CD14-positive monocyte (primary cell): ENCODE measurements at regions not wholly inside any gene's neighbourhood (a gene's known extent, or its start where the extent isn't known, plus 50 kb on each side); places are given as distances from the start of the nearest gene placed in this dataset.

Source experiments
- DNase-seq, 3 donors: peaks; one replicate each; pipeline ENCODE4 v3.0.0-alpha.2; 2011 to 2022
- H2AFZ ChIP-seq: 2 replicates; pipeline ENCODE4 v1.6.0; 2012; ENCODE audit warnings: mild to moderate bottlenecking, low read depth, low read length, inconsistent platforms; ENCODE audit not compliant: insufficient read depth, poor library complexity, severe bottlenecking
- H3K27ac ChIP-seq, 2 donors: 1 replicate in 1 of 2; 2 replicates in 1 of 2; pipeline ENCODE4 v1.5.1; 2012 to 2013; ENCODE audit warnings: low read length in 2 of 2, control low read depth in 1 of 2, inconsistent platforms in 1 of 2, low read depth in 1 of 2, mild to moderate bottlenecking in 1 of 2
- H3K27me3 ChIP-seq, 2 donors: one replicate each; pipeline versions ENCODE4 v1.6.0 to v1.6.1; 2011 to 2013; ENCODE audit warnings: low read length in 2 of 2; ENCODE audit not compliant: control insufficient read depth in 2 of 2, insufficient read depth in 2 of 2
- H3K36me3 ChIP-seq, 2 donors: replicated peaks in 1 of 2; 1 replicate in 1 of 2; 2 replicates in 1 of 2; pipeline versions ENCODE4 v1.5.1 to v1.6.1; 2012 to 2013; ENCODE audit warnings: low read length in 2 of 2, control low read depth in 1 of 2, inconsistent platforms in 1 of 2, mild to moderate bottlenecking in 1 of 2; ENCODE audit not compliant: insufficient read depth in 2 of 2, control insufficient read depth in 1 of 2
- H3K4me1 ChIP-seq, 2 donors: 1 replicate in 1 of 2; 2 replicates in 1 of 2; pipeline versions ENCODE4 v1.5.1 to v1.6.1; 2012 to 2013; ENCODE audit warnings: low read length in 2 of 2, control low read depth in 1 of 2, inconsistent platforms in 1 of 2, mild to moderate bottlenecking in 1 of 2, moderate library complexity in 1 of 2; ENCODE audit not compliant: insufficient read depth in 2 of 2, control insufficient read depth in 1 of 2
- H3K4me2 ChIP-seq: replicated peaks from 2 replicates; pipeline ENCODE3; 2012; ENCODE audit warnings: low read length, moderate library complexity, mild to moderate bottlenecking; ENCODE audit not compliant: poor library complexity, severe bottlenecking; ENCODE audit errors: extremely low read depth
- H3K4me3 ChIP-seq, 3 experiments: fragments of 200-600 bp in 1 of 3; sonication (generic) in 1 of 3; replicated peaks in 1 of 3; 1 replicate in 2 of 3; 2 replicates in 1 of 3; pipeline ENCODE4 v1.5.1; 2011 to 2013; ENCODE audit warnings: low read length in 3 of 3, mild to moderate bottlenecking in 3 of 3, control low read depth in 2 of 3, low read depth in 2 of 3, inconsistent platforms in 1 of 3, moderate library complexity in 1 of 3
- H3K79me2 ChIP-seq: 2 replicates; pipeline ENCODE4 v1.6.0; 2012; ENCODE audit warnings: mild to moderate bottlenecking, control low read depth, inconsistent platforms, low read length, moderate library complexity; ENCODE audit not compliant: insufficient read depth
- H3K9ac ChIP-seq: 2 replicates; pipeline ENCODE4 v1.6.0; 2017; ENCODE audit warnings: low read length, mild to moderate bottlenecking; ENCODE audit not compliant: insufficient read depth, poor library complexity, severe bottlenecking
- H3K9me3 ChIP-seq, 2 donors: replicated peaks in 1 of 2; 1 replicate in 1 of 2; 2 replicates in 1 of 2; pipeline versions ENCODE4 v1.5.1 to v1.6.1; 2012 to 2013; ENCODE audit warnings: low read length in 2 of 2, control low read depth in 1 of 2; ENCODE audit not compliant: control insufficient read depth in 1 of 2, insufficient read depth in 1 of 2
- H4K20me1 ChIP-seq: 2 replicates; pipeline ENCODE4 v1.6.0; 2012; ENCODE audit warnings: mild to moderate bottlenecking, low read length, control low read depth, moderate library complexity; ENCODE audit not compliant: insufficient read depth
- H3K27ac Mint-ChIP-seq, 7 donors: one replicate each; pipeline ENCODE4 v1.8.0; 2020; ENCODE audit warnings: mild to moderate bottlenecking in 7 of 7, mixed read lengths in 7 of 7, moderate library complexity in 6 of 7, inconsistent platforms in 2 of 7
- H3K27me3 Mint-ChIP-seq, 3 donors: one replicate each; pipeline ENCODE4 v1.8.0; 2021 to 2022; ENCODE audit warnings: low read depth in 3 of 3, mild to moderate bottlenecking in 3 of 3, mixed read lengths in 3 of 3, moderate library complexity in 3 of 3, inconsistent platforms in 1 of 3
- H3K36me3 Mint-ChIP-seq, 2 donors: one replicate each; pipeline ENCODE4 v1.8.0; 2020; ENCODE audit warnings: mixed read lengths in 2 of 2, inconsistent platforms in 1 of 2, mild to moderate bottlenecking in 1 of 2
- H3K4me1 Mint-ChIP-seq: one replicate; pipeline ENCODE4 v1.8.0; 2020; ENCODE audit warnings: mild to moderate bottlenecking, mixed read lengths
- H3K4me3 Mint-ChIP-seq, 2 donors: one replicate each; pipeline ENCODE4 v1.8.0; 2020; ENCODE audit warnings: mild to moderate bottlenecking in 2 of 2, mixed read lengths in 2 of 2, moderate library complexity in 1 of 2
- H3K9me3 Mint-ChIP-seq, 7 donors: one replicate each; pipeline ENCODE4 v1.8.0; 2020 to 2022; ENCODE audit warnings: mixed read lengths in 7 of 7, mild to moderate bottlenecking in 6 of 7, moderate library complexity in 6 of 7, inconsistent platforms in 2 of 7
- CTCF ChIP-seq: fragments of 200-600 bp; IDR thresholded peaks from one replicate; pipeline ENCODE4 v1.8.0; 2022; ENCODE audit warnings: antibody characterized with exemption, mild to moderate bottlenecking
- WGBS: methylation state at CpG from one replicate; pipeline ENCODE4 v1.1.5; 2013; ENCODE audit warnings: missing lambda C conversion rate; ENCODE audit not compliant: insufficient coverage; 5-methylcytosine and 5-hydroxymethylcytosine counted together
- intact Hi-C, 2 donors: fragments of 100-400 bp; cut with micrococcal nuclease; formaldehyde crosslinking; loops; one replicate each; pipeline versions ENCODE4 v1.15.0 to v1.15.1; 2023

DNA sequence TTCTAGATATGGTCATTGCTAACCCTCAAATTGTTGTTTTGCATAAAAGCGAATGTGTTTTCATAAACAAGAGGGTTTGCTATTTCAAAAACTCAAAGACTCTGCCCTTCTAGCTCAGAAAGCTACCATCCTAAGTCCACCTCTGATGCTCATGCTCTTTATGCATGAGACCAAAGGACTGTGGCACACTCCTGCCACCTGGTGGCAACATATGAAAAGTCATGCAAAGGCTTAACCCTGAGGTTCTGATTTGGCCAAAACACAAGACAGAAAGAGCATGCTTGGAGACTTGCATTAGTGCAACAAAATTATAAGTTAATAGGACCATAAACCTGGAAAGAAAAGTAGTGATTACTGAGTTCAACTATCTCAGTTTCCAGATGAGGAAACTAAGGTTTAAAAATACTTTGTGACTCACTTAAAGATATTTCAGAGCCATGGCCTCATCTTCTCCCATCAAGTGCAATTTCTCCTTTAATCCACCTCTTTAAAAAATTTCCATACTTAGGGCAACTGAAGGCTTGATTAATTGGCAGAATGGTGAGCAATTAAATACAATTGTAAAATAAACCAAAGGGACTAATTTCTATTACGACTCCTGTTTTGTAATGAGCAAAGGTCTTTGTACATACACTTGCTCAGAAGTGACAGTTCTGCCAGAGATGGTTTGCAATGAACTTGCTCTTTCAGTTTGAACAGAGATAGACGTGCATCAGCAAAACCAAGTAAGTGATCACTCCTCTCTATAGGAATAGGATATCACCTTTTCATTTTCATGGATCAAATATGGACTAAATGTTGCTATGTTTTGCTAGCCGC, 110.7 kb upstream of the RAD23B start:
- no peaks in the 10 kb centered on the region for H3K36me3 ChIP-seq
- no peak overlapping the region for H3K4me2 ChIP-seq
- Mint-ChIP-seq H3K4me3 (no peak overlapping the region), H3K27ac (no peak overlapping the region), H3K9me3 (peaks cover 0 to 2% (median 0%) of the 10 kb centered on the region in 7 donors), H3K36me3 (no peaks in the 10 kb centered on the region), H3K27me3 (peaks cover 0 to 1% (median 0%) of the 10 kb centered on the region in 3 donors), H3K4me1 (no peaks in the 10 kb centered on the region)
- no peak overlapping the region for H3K9ac ChIP-seq
- no peaks in the 10 kb centered on the region for H3K27me3 ChIP-seq
- peak; percentile 89 for TF ChIP-seq CTCF
- peak; percentile 35 to 53 (median 42) for DNase-seq
- H3K79me2 ChIP-seq: no peaks in the 10 kb centered on the region
- H3K9me3 ChIP-seq: no peaks in the 10 kb centered on the region
- intact Hi-C loops: loop anchor here (10.0 kb wide), 1 partner anchor 1328 kb away; no protein-coding TSS in a partner anchor
- H3K27ac ChIP-seq: no peak overlapping the region
- no peaks in the 10 kb centered on the region for H3K4me1 ChIP-seq
- H4K20me1 ChIP-seq: no peaks in the 10 kb centered on the region
- no peak overlapping the region for H3K4me3 ChIP-seq
- no peak overlapping the region for H2AFZ ChIP-seq
- 100% methylated on average over 1 of the region's 4 CpGs for WGBS

DNA sequence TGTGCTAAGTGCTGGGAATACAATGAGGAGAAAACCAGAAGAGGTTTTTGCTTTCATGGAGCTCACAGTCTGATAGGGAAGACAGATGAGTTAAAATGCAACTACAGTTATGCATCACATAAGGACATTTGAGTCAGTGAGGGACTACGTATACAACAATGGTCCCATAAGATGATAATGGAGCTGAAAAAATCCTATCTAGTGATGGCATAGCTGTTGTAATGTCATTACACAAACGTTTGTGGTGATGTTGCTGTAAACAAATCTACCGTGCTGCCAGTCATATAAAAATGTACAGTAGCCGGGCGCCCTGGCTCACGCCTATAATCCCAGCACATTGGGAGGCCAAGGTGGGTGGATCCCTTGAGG, 110.1 kb upstream of the RAD23B start:
- Histone ChIP-seq H4K20me1 (no peaks in the 10 kb centered on the region), H3K27ac (no peak overlapping the region), H3K4me1 (no peaks in the 10 kb centered on the region), H3K9me3 (no peaks in the 10 kb centered on the region), H3K36me3 (no peaks in the 10 kb centered on the region), H3K79me2 (no peaks in the 10 kb centered on the region), H2AFZ (no peak overlapping the region), H3K27me3 (no peaks in the 10 kb centered on the region), H3K4me2 (no peak overlapping the region), H3K9ac (no peak overlapping the region), H3K4me3 (no peak overlapping the region)
- Mint-ChIP-seq H3K27ac (no peak overlapping the region), H3K4me3 (no peak overlapping the region), H3K4me1 (no peaks in the 10 kb centered on the region), H3K9me3 (peaks cover 0 to 2% (median 0%) of the 10 kb centered on the region in 7 donors), H3K36me3 (no peaks in the 10 kb centered on the region), H3K27me3 (peaks cover 0 to 1% (median 0%) of the 10 kb centered on the region in 3 donors)
- no CpG with 5 or more reads among the region's 6 CpGs for WGBS
- intact Hi-C loops: loop anchor here (10.0 kb wide), 1 partner anchor 1328 kb away; no protein-coding TSS in a partner anchor
- no peak for DNase-seq
- TF ChIP-seq CTCF: no peak
